ENCODE measurements at regions not wholly inside any gene's neighbourhood (a gene's known extent, or its start where the extent isn't known, plus 50 kb on each side); places are given as distances from the start of the nearest gene placed in this dataset.

- no peak for DNase-seq
Measured at GRCh38 chr1:194281376-194281775, 1095.0 kb upstream of the B3GALT2 start.

- DNase-seq: no peak
Measured at GRCh38 chr1:194280463-194280862, 1094.0 kb upstream of the B3GALT2 start.

- DNase-seq: no peak
Measured at GRCh38 chr1:194279975-194280374, 1093.6 kb upstream of the B3GALT2 start.

GRCh38 chr1:194277927-194278326, 1091.5 kb upstream of the B3GALT2 start:
- DNase-seq: no peak

- DNase-seq: no peak
Measured at GRCh38 chr1:194273660-194274059, 1087.2 kb upstream of the B3GALT2 start.

- DNase-seq: no peak
Measured at GRCh38 chr1:194268839-194269238, 1082.4 kb upstream of the B3GALT2 start.

- DNase-seq: no peak
Measured at GRCh38 chr1:194267021-194267420, 1080.6 kb upstream of the B3GALT2 start.

- no peak for DNase-seq
Measured at GRCh38 chr1:194256010-194256409, 1069.6 kb upstream of the B3GALT2 start.

GRCh38 chr1:194252199-194252598, 1065.8 kb upstream of the B3GALT2 start:
- peak; percentile 36 for DNase-seq

- no peak for DNase-seq
Measured at GRCh38 chr1:194241215-194241614, 1054.8 kb upstream of the B3GALT2 start.

GRCh38 chr1:194233069-194233468, 1046.7 kb upstream of the B3GALT2 start:
- DNase-seq: no peak

GRCh38 chr1:194230351-194231144, 1044.1 kb upstream of the B3GALT2 start:
- DNase-seq: no peak

GRCh38 chr1:194228427-194228826, 1042.0 kb upstream of the B3GALT2 start:
- no peak for DNase-seq

GRCh38 chr1:194227161-194227560, 1040.7 kb upstream of the B3GALT2 start:
- no peak for DNase-seq

GRCh38 chr1:194225821-194226220, 1039.4 kb upstream of the B3GALT2 start:
- no peak for DNase-seq

GRCh38 chr1:194223596-194223995, 1037.2 kb upstream of the B3GALT2 start:
- DNase-seq: no peak

GRCh38 chr1:194215448-194215847, 1029.0 kb upstream of the B3GALT2 start:
- no peak for DNase-seq

- no peak for DNase-seq
Measured at GRCh38 chr1:194214735-194215134, 1028.3 kb upstream of the B3GALT2 start.

- DNase-seq: no peak
Measured at GRCh38 chr1:194209920-194210319, 1023.5 kb upstream of the B3GALT2 start.

- DNase-seq: no peak
Measured at GRCh38 chr1:194208674-194209073, 1022.3 kb upstream of the B3GALT2 start.

- no peak for DNase-seq
Measured at GRCh38 chr1:194196562-194196961, 1010.1 kb upstream of the B3GALT2 start.

- no peak for DNase-seq
Measured at GRCh38 chr1:194194724-194195123, 1008.3 kb upstream of the B3GALT2 start.

- DNase-seq: no peak
Measured at GRCh38 chr1:194184974-194185373, 998.6 kb upstream of the B3GALT2 start.

- no peak for DNase-seq
Measured at GRCh38 chr1:194184425-194184824, 998.0 kb upstream of the B3GALT2 start.

GRCh38 chr1:194181845-194182244, 995.4 kb upstream of the B3GALT2 start:
- no peak for DNase-seq

Measured in HCEC 1CT (cell line).